Gastrocnemius medialis (tissue), 4 donors: ENCODE measurements at regions not wholly inside any gene's neighbourhood (a gene's known extent, or its start where the extent isn't known, plus 50 kb on each side); places are given as distances from the start of the nearest gene placed in this dataset.

Source experiments
- ATAC-seq, 2 donors: fragments of 150-250 bp; one replicate each; pipeline ENCODE4 v1.9.1; 2016
- DNase-seq, 2 donors: peaks; one replicate each; pipeline ENCODE4 v3.0.0-alpha.2; 2019
- H3K27ac ChIP-seq, 4 donors: fragments of 200-600 bp; sonication (generic); 1 replicate in 1 of 4; 2 replicates in 3 of 4; pipeline ENCODE4 v1.5.1; 2016 to 2018; ENCODE audit warnings: mild to moderate bottlenecking in 2 of 4, moderate library complexity in 1 of 4
- H3K27me3 ChIP-seq, 3 donors: fragments of 200-600 bp; sonication (generic) in 2 of 3; 1 replicate in 1 of 3; 2 replicates in 2 of 3; pipeline versions ENCODE4 v1.5.1 to v1.6.0; 2016 to 2019; ENCODE audit warnings: mild to moderate bottlenecking in 1 of 3, moderate library complexity in 1 of 3
- H3K36me3 ChIP-seq, 2 donors: fragments of 200-600 bp; sonication (generic) in 1 of 2; one replicate each; pipeline ENCODE4 v1.5.1; 2017 to 2018
- H3K4me1 ChIP-seq, 2 donors: fragments of 200-600 bp; sonication (generic) in 1 of 2; one replicate each; pipeline ENCODE4 v1.5.1; 2016 to 2017; ENCODE audit warnings: mild to moderate bottlenecking in 2 of 2
- H3K4me3 ChIP-seq, 4 donors: fragments of 200-600 bp; sonication (generic) in 3 of 4; 1 replicate in 1 of 4; 2 replicates in 3 of 4; pipeline ENCODE4 v1.5.1; 2016 to 2019; ENCODE audit warnings: mild to moderate bottlenecking in 2 of 4
- H3K9me3 ChIP-seq, 3 donors: fragments of 200-600 bp; sonication (generic) in 2 of 3; 1 replicate in 1 of 3; 2 replicates in 2 of 3; pipeline ENCODE4 v1.5.1; 2016 to 2019
- POLR2A ChIP-seq, 2 donors: fragments of 450-650 bp; IDR thresholded peaks; one replicate each; pipeline ENCODE4 v1.6.1; 2017; ENCODE audit warnings: antibody characterized with exemption in 2 of 2, mild to moderate bottlenecking in 2 of 2, moderate library complexity in 2 of 2
- in situ Hi-C, 4 donors: fragments of 200-750 bp; cut with MboI; loops; one replicate each; pipeline versions ENCODE4 v1.15.0 to v1.8.0; 2017; ENCODE audit warnings: low sequenced_read_pairs in 4 of 4
- intact Hi-C: fragments of 100-400 bp; cut with DNase I; formaldehyde crosslinking; loops from one replicate; pipeline ENCODE4 v1.15.1; 2023; ENCODE audit warnings: low total_unique reads
- TF ChIP-seq, protein P1 (sequence below), 5 experiments: fragments of 450-650 bp in 3 of 5; fragments of 200-600 bp in 2 of 5; sonication (generic) in 2 of 5; IDR thresholded peaks in 4 of 5; conservative IDR thresholded peaks in 1 of 5; 1 replicate in 4 of 5; 2 replicates in 1 of 5; pipeline ENCODE4 v1.5.1; 2016 to 2019; ENCODE audit warnings: antibody characterized with exemption in 5 of 5, mild to moderate bottlenecking in 3 of 5, moderate library complexity in 3 of 5

- in situ Hi-C loops (no loop called here), intact Hi-C loops (no loop called here)
- DNase-seq (no peak), ATAC-seq (no peak)
- H3K27ac ChIP-seq, result no peak overlapping the region
- no peaks in the 10 kb centered on the region for H3K4me1 ChIP-seq
- no peak overlapping the region for H3K4me3 ChIP-seq
- H3K9me3 ChIP-seq, result no peaks in the 10 kb centered on the region
- peaks cover 0 to 28% of the 10 kb centered on the region in 2 donors for H3K36me3 ChIP-seq
- H3K27me3 ChIP-seq, result no peaks in the 10 kb centered on the region
- TF ChIP-seq POLR2A (IDR thresholded peaks at IDR 0.05), result no peak
- TF ChIP-seq, protein P1, sequence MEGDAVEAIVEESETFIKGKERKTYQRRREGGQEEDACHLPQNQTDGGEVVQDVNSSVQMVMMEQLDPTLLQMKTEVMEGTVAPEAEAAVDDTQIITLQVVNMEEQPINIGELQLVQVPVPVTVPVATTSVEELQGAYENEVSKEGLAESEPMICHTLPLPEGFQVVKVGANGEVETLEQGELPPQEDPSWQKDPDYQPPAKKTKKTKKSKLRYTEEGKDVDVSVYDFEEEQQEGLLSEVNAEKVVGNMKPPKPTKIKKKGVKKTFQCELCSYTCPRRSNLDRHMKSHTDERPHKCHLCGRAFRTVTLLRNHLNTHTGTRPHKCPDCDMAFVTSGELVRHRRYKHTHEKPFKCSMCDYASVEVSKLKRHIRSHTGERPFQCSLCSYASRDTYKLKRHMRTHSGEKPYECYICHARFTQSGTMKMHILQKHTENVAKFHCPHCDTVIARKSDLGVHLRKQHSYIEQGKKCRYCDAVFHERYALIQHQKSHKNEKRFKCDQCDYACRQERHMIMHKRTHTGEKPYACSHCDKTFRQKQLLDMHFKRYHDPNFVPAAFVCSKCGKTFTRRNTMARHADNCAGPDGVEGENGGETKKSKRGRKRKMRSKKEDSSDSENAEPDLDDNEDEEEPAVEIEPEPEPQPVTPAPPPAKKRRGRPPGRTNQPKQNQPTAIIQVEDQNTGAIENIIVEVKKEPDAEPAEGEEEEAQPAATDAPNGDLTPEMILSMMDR (IDR thresholded peaks at IDR 0.05 in 4 of 5, conservative IDR thresholded peaks at IDR 0.05 in 1 of 5), result no peak
Observed at GRCh38 chr6:144543006-144543871, 258.1 kb downstream of the UTRN start.

GRCh38 chr6:144544266-144544830 is 259.2 kb downstream of the UTRN start:
- no peak for ATAC-seq
- DNase-seq, result no peak
- H3K27me3 ChIP-seq, result no peaks in the 10 kb centered on the region
- H3K36me3 ChIP-seq, result peaks cover 0 to 38% of the 10 kb centered on the region in 2 donors
- no peak overlapping the region for H3K4me3 ChIP-seq
- no peaks in the 10 kb centered on the region for H3K4me1 ChIP-seq
- in situ Hi-C loops (no loop called here), intact Hi-C loops (no loop called here)
- no peak for TF ChIP-seq POLR2A (IDR thresholded peaks at IDR 0.05)
- TF ChIP-seq, protein P1 (IDR thresholded peaks at IDR 0.05 in 4 of 5, conservative IDR thresholded peaks at IDR 0.05 in 1 of 5), result no peak
- H3K9me3 ChIP-seq, result no peaks in the 10 kb centered on the region
- no peak overlapping the region for H3K27ac ChIP-seq

GRCh38 chr6:144546807-144547206 is 261.7 kb downstream of the UTRN start:
- in situ Hi-C loops (no loop called here), intact Hi-C loops (no loop called here)
- DNase-seq (no peak), ATAC-seq (no peak)
- Histone ChIP-seq H3K4me3 (no peak overlapping the region), H3K9me3 (no peaks in the 10 kb centered on the region), H3K36me3 (peaks cover 0 to 53% of the 10 kb centered on the region in 2 donors), H3K27me3 (no peaks in the 10 kb centered on the region), H3K4me1 (no peaks in the 10 kb centered on the region), H3K27ac (no peak overlapping the region)
- no peak for TF ChIP-seq POLR2A (IDR thresholded peaks at IDR 0.05)
- TF ChIP-seq, protein P1 (IDR thresholded peaks at IDR 0.05 in 4 of 5, conservative IDR thresholded peaks at IDR 0.05 in 1 of 5), result no peak

GRCh38 chr6:144547409-144547808 is 262.3 kb downstream of the UTRN start:
- H3K4me1 ChIP-seq, result no peaks in the 10 kb centered on the region
- no peaks in the 10 kb centered on the region for H3K27me3 ChIP-seq
- in situ Hi-C loops, result no loop called here
- no peaks in the 10 kb centered on the region for H3K9me3 ChIP-seq
- TF ChIP-seq, protein P1 (IDR thresholded peaks at IDR 0.05 in 4 of 5, conservative IDR thresholded peaks at IDR 0.05 in 1 of 5), result no peak
- TF ChIP-seq POLR2A (IDR thresholded peaks at IDR 0.05), result no peak
- no peak for ATAC-seq
- H3K36me3 ChIP-seq, result peaks cover 0 to 57% of the 10 kb centered on the region in 2 donors
- no peak overlapping the region for H3K4me3 ChIP-seq
- no peak overlapping the region for H3K27ac ChIP-seq
- intact Hi-C loops, result no loop called here
- DNase-seq, result no peak
